Pancreas (tissue), 10 donors: ENCODE measurements at regions not wholly inside any gene's neighbourhood (a gene's known extent, or its start where the extent isn't known, plus 50 kb on each side); places are given as distances from the start of the nearest gene placed in this dataset.

Experiments
- ATAC-seq, 4 donors: fragments of 200-7000 bp; cut with Tn5 transposase; one replicate each; pipeline versions ENCODE4 v1.8.0 to v1.9.1; 2020; ENCODE audit warnings: mild to moderate bottlenecking in 4 of 4, moderate library complexity in 4 of 4
- DNase-seq, 6 donors: peaks; one replicate each; pipeline ENCODE4 v3.0.0-alpha.2; 2020
- FAIRE-seq: peaks from 2 replicates; lab custom pipeline; 2012; peaks lifted over from hg19 to GRCh38; lab: Jason Lieb, UNC
- H3K27ac ChIP-seq, 4 donors: fragments of 200-600 bp; sonication (generic); 1 replicate in 3 of 4; 2 replicates in 1 of 4; pipeline versions ENCODE4 v1.5.0 to v1.8.0; 2020
- H3K27me3 ChIP-seq, 4 donors: fragments of 200-600 bp; one replicate each; pipeline ENCODE4 v1.8.0; 2021
- H3K36me3 ChIP-seq, 3 donors: fragments of 200-600 bp; sonication (generic) in 1 of 3; one replicate each; pipeline versions ENCODE4 v1.5.0 to v1.8.0; 2020 to 2021
- H3K4me1 ChIP-seq, 3 donors: fragments of 200-600 bp; one replicate each; pipeline ENCODE4 v1.8.0; 2021
- H3K4me3 ChIP-seq, 4 donors: fragments of 200-600 bp; sonication (generic) in 2 of 4; one replicate each; pipeline versions ENCODE4 v1.5.0 to v1.8.0; 2020 to 2021
- H3K9me3 ChIP-seq, 4 donors: fragments of 200-600 bp; one replicate each; pipeline ENCODE4 v1.8.0; 2021
- WGBS, 2 donors: extraction: QIAGEN DNeasy Blood & Tissue Kit; methylation state at CpG; one replicate each; pipeline ENCODE4 v1.1.7; 2013; 5-methylcytosine and 5-hydroxymethylcytosine counted together
- intact Hi-C, 3 donors: fragments of 100-400 bp; cut with DNase I; formaldehyde crosslinking; loops; one replicate each; pipeline versions ENCODE4 v1.11.1 to v1.14.2; 2022
- TF ChIP-seq, protein P1 (sequence below), 4 donors: fragments of 200-600 bp; sonication (generic) in 3 of 4; IDR thresholded peaks; one replicate each; pipeline versions ENCODE4 v1.5.0 to v1.8.0; 2021; ENCODE audit warnings: antibody characterized with exemption in 4 of 4
- donor health status: healthy with polysubstance abuse.
- donor health status: DM: no; HTN: no; CAD: no; lungs with moderate emphysema.
- donor health status: DM: no; HTN: no; CAD: no.
- donor health status: control.
- donor health status: control.
- donor health status: Bipolar disorder and iron deficiency.
- donor health status: DM: yes; HTN: yes; CAD: no.
- donor health status: DM: no; HTN: no; CAD: no.
- donor health status: DM: no; HTN: no; CAD: no.
- donor health status: DM: yes; HTN: yes; CAD: no.

DNA sequence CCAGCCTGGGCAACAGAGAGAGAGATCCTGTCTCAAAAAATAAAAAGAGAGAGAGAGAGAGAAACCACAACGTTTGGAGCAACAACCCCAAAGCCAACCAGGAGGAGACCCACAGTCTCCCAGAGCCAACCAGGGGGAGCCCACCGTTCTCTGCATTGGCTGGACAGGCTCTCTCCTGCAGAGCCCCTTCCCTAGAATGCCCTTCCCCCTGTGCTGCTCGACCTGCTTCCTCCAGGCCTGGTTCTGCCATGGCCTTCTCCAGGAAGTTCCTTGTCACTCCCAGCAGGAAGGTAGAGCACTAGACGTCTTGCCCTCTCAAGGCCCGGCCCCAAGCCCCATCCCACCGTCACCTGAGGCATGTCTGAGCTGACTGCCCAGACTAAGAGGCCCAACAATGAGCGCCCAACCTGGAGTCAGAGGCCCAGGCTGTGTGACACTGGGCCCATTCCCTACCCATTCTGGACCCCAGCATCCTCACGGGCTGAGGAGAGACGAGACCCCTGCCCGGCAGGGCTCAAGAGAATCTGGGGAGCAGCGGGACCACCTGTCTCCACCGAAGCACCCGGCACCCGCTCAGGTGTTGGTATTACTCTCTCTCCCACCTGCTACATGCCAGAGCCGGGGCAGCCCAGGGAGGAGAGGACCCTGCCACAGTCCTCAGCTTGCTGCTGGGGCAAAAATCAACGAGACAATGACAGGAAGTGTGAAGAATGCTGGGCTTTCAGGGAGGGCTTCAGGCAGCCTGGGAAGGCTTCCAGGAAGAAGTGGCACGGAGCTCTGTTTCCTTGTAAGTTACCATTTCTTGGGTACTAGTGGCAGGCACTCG lies 61.2 kb downstream of the DIO3 start:
- TF ChIP-seq, protein P1, sequence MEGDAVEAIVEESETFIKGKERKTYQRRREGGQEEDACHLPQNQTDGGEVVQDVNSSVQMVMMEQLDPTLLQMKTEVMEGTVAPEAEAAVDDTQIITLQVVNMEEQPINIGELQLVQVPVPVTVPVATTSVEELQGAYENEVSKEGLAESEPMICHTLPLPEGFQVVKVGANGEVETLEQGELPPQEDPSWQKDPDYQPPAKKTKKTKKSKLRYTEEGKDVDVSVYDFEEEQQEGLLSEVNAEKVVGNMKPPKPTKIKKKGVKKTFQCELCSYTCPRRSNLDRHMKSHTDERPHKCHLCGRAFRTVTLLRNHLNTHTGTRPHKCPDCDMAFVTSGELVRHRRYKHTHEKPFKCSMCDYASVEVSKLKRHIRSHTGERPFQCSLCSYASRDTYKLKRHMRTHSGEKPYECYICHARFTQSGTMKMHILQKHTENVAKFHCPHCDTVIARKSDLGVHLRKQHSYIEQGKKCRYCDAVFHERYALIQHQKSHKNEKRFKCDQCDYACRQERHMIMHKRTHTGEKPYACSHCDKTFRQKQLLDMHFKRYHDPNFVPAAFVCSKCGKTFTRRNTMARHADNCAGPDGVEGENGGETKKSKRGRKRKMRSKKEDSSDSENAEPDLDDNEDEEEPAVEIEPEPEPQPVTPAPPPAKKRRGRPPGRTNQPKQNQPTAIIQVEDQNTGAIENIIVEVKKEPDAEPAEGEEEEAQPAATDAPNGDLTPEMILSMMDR (IDR thresholded peaks at IDR 0.05), result no peak
- FAIRE-seq (no peak), DNase-seq (no peak), ATAC-seq (no peak)
- Histone ChIP-seq H3K4me1 (no peaks in the 10 kb centered on the region), H3K27me3 (no peaks in the 10 kb centered on the region), H3K36me3 (no peaks in the 10 kb centered on the region), H3K4me3 (no peak overlapping the region), H3K27ac (no peak overlapping the region), H3K9me3 (no peaks in the 10 kb centered on the region)
- intact Hi-C loops, result loop anchor here in 2 of 3 donors (5.0 to 10.0 kb wide), 2 partner anchors 768 to 1240 kb away; no protein-coding TSS in a partner anchor
- WGBS, 2 donors, result 65 to 79% methylated on average over 18 of the region's 18 CpGs

DNA sequence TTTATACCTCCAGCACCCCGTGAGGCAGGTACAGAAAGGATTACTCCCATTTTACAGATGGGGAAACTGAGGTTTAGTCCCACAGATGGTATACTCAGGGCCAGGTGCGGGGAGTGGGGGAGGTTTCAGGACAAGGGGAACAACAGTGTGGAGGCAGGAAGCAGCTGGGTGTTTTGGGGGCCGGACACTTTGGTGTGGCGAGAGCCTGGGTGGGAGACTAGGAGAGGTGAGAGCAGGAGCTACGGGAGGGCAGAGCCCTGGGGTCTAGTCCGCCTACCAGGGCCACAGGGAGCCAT lies 61.7 kb downstream of the DIO3 start:
- intact Hi-C loops, result loop anchor here in 2 of 3 donors (5.0 to 10.0 kb wide), 2 partner anchors 768 to 1241 kb away; no protein-coding TSS in a partner anchor
- 84 to 87% methylated on average over 6 of the region's 6 CpGs for WGBS, 2 donors
- TF ChIP-seq, protein P1 (IDR thresholded peaks at IDR 0.05), result no peak
- Histone ChIP-seq H3K27ac (no peak overlapping the region), H3K9me3 (no peaks in the 10 kb centered on the region), H3K27me3 (no peaks in the 10 kb centered on the region), H3K36me3 (no peaks in the 10 kb centered on the region), H3K4me3 (no peak overlapping the region), H3K4me1 (no peaks in the 10 kb centered on the region)
- no peak for FAIRE-seq
- DNase-seq, result no peak
- no peak for ATAC-seq

DNA sequence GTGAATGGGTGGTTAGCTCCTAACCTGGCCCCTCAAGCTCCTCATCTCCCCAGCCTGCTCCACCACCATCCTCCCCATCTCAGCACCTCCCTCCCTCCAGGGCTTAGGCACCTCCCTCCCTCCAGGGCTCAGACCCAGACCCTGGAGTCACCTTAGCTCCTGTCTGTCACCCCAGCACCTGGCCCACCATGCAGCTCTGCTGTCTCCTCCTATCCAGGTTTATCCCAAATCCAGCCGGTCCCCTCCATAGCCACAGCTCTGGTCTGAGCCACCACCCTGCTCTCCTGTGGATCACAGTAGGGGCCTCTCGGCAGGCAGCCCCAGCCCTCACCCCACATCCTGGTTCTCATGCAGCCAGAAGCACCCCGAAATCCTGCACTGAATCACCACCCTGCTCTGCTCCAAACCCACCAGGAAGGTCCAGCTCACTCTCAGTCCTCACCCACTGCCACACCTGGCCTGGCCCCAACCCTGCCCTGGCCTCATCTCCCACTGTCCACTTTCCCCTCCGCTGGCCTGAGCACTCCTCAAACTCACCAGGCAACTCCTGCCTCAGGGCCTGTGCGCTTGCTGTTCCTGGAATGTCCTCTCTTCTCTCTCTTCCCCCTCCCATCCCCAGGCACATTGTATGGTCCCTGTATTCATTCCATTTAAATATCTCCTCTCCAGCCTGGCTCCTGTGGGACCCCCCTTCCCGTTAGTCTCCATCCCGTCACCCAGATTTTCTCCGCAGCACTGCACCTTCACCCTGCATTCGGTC lies 62.6 kb downstream of the DIO3 start:
- Histone ChIP-seq H3K4me3 (no peak overlapping the region), H3K27me3 (no peaks in the 10 kb centered on the region), H3K9me3 (no peaks in the 10 kb centered on the region), H3K36me3 (no peaks in the 10 kb centered on the region), H3K27ac (no peak overlapping the region), H3K4me1 (peaks cover 0 to 4% (median 0%) of the 10 kb centered on the region in 3 donors)
- 88 to 92% methylated on average over 9 of the region's 9 CpGs for WGBS, 2 donors
- DNase-seq, result peak in 1 of 6 donors; percentile 40
- ATAC-seq, result no peak
- TF ChIP-seq, protein P1 (IDR thresholded peaks at IDR 0.05), result no peak
- intact Hi-C loops, result loop anchor here in 2 of 3 donors (5.0 to 10.0 kb wide), 2 partner anchors 769 to 1242 kb away; no protein-coding TSS in a partner anchor
- FAIRE-seq, result no peak

DNA sequence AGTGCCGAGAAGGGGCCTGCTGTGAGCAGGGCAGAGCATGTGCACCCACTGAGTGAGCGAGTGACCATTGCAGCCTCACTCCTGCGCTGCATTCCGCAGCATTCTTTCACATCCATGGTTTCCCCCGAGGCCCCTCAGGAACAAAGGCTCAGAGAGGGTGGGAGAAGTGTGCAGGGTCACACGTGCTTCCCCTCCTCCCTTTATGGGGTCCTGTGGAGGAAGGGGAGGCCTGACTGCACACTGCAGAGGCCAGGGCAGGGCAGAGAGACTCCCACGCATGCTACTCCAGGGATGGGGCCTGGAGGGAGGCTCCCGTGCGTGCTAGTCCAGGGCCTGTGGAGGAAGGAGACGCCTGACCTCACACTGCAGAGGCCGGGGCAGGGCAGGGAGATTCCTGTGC lies 63.2 kb downstream of the DIO3 start:
- H3K9me3 ChIP-seq, result no peaks in the 10 kb centered on the region
- TF ChIP-seq, protein P1 (IDR thresholded peaks at IDR 0.05), result no peak
- no peak for DNase-seq
- WGBS, 2 donors, result 75 to 79% methylated on average over 11 of the region's 11 CpGs
- no peaks in the 10 kb centered on the region for H3K27me3 ChIP-seq
- H3K36me3 ChIP-seq, result no peaks in the 10 kb centered on the region
- no peak for ATAC-seq
- peaks cover 0 to 4% (median 0%) of the 10 kb centered on the region in 3 donors for H3K4me1 ChIP-seq
- intact Hi-C loops, result loop anchor here in 2 of 3 donors (5.0 to 10.0 kb wide), 2 partner anchors 770 to 1242 kb away; no protein-coding TSS in a partner anchor
- H3K27ac ChIP-seq, result no peak overlapping the region
- H3K4me3 ChIP-seq, result no peak overlapping the region
- FAIRE-seq, result no peak
